Liver (tissue), 8 donors: ENCODE measurements at regions not wholly inside any gene's neighbourhood (a gene's known extent, or its start where the extent isn't known, plus 50 kb on each side); places are given as distances from the start of the nearest gene placed in this dataset.

Source experiments
- DNase-seq: peaks from one replicate; pipeline ENCODE4 v3.0.0-alpha.2; 2017; ENCODE audit warnings: low spot score
- H3K27ac ChIP-seq, 2 donors: one replicate each; pipeline ENCODE4 v1.7.0; 2013; ENCODE audit warnings: inconsistent platforms in 2 of 2, low read length in 2 of 2, control low read depth in 1 of 2, low read depth in 1 of 2, mild to moderate bottlenecking in 1 of 2
- H3K27me3 ChIP-seq, 4 donors: one replicate each; pipeline versions ENCODE4 v1.6.1 to v1.7.0; 2013; ENCODE audit warnings: low read length in 3 of 4, inconsistent platforms in 1 of 4, mild to moderate bottlenecking in 1 of 4, moderate library complexity in 1 of 4; ENCODE audit not compliant: control insufficient read depth in 4 of 4, insufficient read depth in 4 of 4
- H3K36me3 ChIP-seq, 4 donors: one replicate each; pipeline versions ENCODE4 v1.6.1 to v1.7.0; 2013; ENCODE audit warnings: low read length in 3 of 4, mild to moderate bottlenecking in 3 of 4, low read depth in 1 of 4, moderate library complexity in 1 of 4; ENCODE audit not compliant: control insufficient read depth in 4 of 4, insufficient read depth in 3 of 4
- H3K4me1 ChIP-seq, 4 donors: one replicate each; pipeline versions ENCODE4 v1.6.1 to v1.7.0; 2013; ENCODE audit warnings: low read length in 3 of 4, mild to moderate bottlenecking in 3 of 4, moderate library complexity in 1 of 4; ENCODE audit not compliant: control insufficient read depth in 4 of 4, insufficient read depth in 4 of 4
- H3K4me3 ChIP-seq, 3 donors: one replicate each; pipeline versions ENCODE4 v1.6.1 to v1.7.0; 2013; ENCODE audit warnings: low read length in 3 of 3, control low read depth in 1 of 3, low read depth in 1 of 3, mild to moderate bottlenecking in 1 of 3
- H3K9ac ChIP-seq, 2 donors: one replicate each; pipeline ENCODE4 v1.7.0; 2013; ENCODE audit warnings: low read length in 2 of 2, mild to moderate bottlenecking in 2 of 2, moderate library complexity in 2 of 2, control low read depth in 1 of 2, low read depth in 1 of 2
- H3K9me3 ChIP-seq, 4 donors: one replicate each; pipeline versions ENCODE4 v1.6.1 to v1.7.0; 2013; ENCODE audit warnings: low read length in 3 of 4; ENCODE audit not compliant: control insufficient read depth in 4 of 4
- ATF3 ChIP-seq: IDR thresholded peaks from 2 replicates; pipeline ENCODE4 v1.6.1; 2016; ENCODE audit warnings: antibody characterized with exemption
- CTCF ChIP-seq: fragments of 150-350 bp; IDR thresholded peaks from 2 replicates; pipeline ENCODE4 v1.5.1; 2017; ENCODE audit warnings: improper control_type of control experiment, low read depth, low read length; ENCODE audit not compliant: missing input control
- EGR1 ChIP-seq, 2 donors: IDR thresholded peaks; 2 replicates each; pipeline ENCODE4 v1.6.1; 2016 to 2018; ENCODE audit warnings: antibody characterized with exemption in 2 of 2, low read depth in 2 of 2
- FOXA1 ChIP-seq: IDR thresholded peaks from 2 replicates; pipeline ENCODE4 v1.6.1; 2016; ENCODE audit warnings: antibody characterized with exemption
- FOXA2 ChIP-seq: IDR thresholded peaks from 2 replicates; pipeline ENCODE4 v1.6.1; 2016; ENCODE audit warnings: antibody characterized with exemption
- GABPA ChIP-seq, 2 donors: IDR thresholded peaks in 1 of 2; conservative IDR thresholded peaks in 1 of 2; 2 replicates each; pipeline ENCODE4 v1.6.1; 2016; ENCODE audit warnings: antibody characterized with exemption in 2 of 2, mild to moderate bottlenecking in 1 of 2, moderate library complexity in 1 of 2
- HNF4A ChIP-seq, 2 donors: conservative IDR thresholded peaks; 2 replicates each; pipeline ENCODE4 v1.6.1; 2016; ENCODE audit warnings: antibody characterized with exemption in 2 of 2, mild to moderate bottlenecking in 2 of 2
- HNF4G ChIP-seq: IDR thresholded peaks from 2 replicates; pipeline ENCODE4 v1.6.1; 2016; ENCODE audit warnings: antibody characterized with exemption
- MAX ChIP-seq: IDR thresholded peaks from 2 replicates; pipeline ENCODE4 v1.6.1; 2016; ENCODE audit warnings: antibody characterized with exemption
- NR2F2 ChIP-seq: IDR thresholded peaks from 2 replicates; pipeline ENCODE4 v1.6.1; 2016; ENCODE audit warnings: antibody characterized with exemption
- RAD21 ChIP-seq, 2 donors: IDR thresholded peaks; 2 replicates each; pipeline ENCODE4 v1.6.1; 2016; ENCODE audit warnings: antibody characterized with exemption in 2 of 2, mild to moderate bottlenecking in 2 of 2
- RXRA ChIP-seq, 2 donors: IDR thresholded peaks; 2 replicates each; pipeline ENCODE4 v1.6.1; 2017 to 2018; ENCODE audit warnings: antibody characterized with exemption in 2 of 2, mild to moderate bottlenecking in 1 of 2
- SP1 ChIP-seq: IDR thresholded peaks from 2 replicates; pipeline ENCODE4 v1.6.1; 2018; ENCODE audit warnings: antibody characterized with exemption, mild to moderate bottlenecking
- TAF1 ChIP-seq: conservative IDR thresholded peaks from 2 replicates; pipeline ENCODE4 v1.6.1; 2016; ENCODE audit warnings: antibody characterized with exemption, mild to moderate bottlenecking
- YY1 ChIP-seq: IDR thresholded peaks from 2 replicates; pipeline ENCODE4 v1.6.1; 2016; ENCODE audit warnings: antibody characterized with exemption, mild to moderate bottlenecking
- WGBS: extraction: QIAGEN DNeasy Blood & Tissue Kit; methylation state at CpG from one replicate; pipeline ENCODE4 v1.1.7; 2013; 5-methylcytosine and 5-hydroxymethylcytosine counted together
- TF ChIP-seq, protein P1 (sequence below): IDR thresholded peaks from 2 replicates; pipeline ENCODE4 v1.6.1; 2016; ENCODE audit warnings: antibody characterized with exemption, mild to moderate bottlenecking
- donor health status: healthy.
- donor health status: healthy.
- donor health status: healthy.
- donor health status: healthy.
- donor health status: healthy.

DNA sequence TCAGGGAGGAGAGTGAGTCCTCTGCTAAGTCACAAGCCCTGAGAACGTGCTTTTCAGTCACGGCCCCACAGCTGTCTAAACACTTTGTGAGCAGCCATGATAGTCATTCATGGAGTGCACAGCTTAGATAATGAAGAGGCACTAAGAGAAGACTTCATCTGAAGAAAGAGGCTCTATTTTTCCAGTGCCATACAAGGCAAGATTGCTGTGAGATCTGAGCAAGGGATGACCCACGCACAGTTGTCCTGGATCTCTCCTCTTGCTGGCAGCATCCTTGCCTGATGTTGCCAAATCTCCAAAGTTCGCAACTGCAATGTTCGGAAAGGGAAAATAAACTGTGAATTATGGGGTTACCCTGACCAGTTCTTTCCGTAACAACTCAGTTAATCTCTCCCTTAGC lies 418.7 kb downstream of the MEIS1 start:
- 79% methylated on average over 6 of the region's 6 CpGs for WGBS
- DNase-seq, result no peak
- H3K27me3 ChIP-seq, result peaks cover 0 to 2% (median 0%) of the 10 kb centered on the region in 4 donors
- H3K4me3 ChIP-seq, result no peak overlapping the region
- H3K27ac ChIP-seq, result no peak overlapping the region
- no peak overlapping the region for H3K9ac ChIP-seq
- no peaks in the 10 kb centered on the region for H3K9me3 ChIP-seq
- H3K4me1 ChIP-seq, result no peaks in the 10 kb centered on the region
- TF ChIP-seq, protein P1, sequence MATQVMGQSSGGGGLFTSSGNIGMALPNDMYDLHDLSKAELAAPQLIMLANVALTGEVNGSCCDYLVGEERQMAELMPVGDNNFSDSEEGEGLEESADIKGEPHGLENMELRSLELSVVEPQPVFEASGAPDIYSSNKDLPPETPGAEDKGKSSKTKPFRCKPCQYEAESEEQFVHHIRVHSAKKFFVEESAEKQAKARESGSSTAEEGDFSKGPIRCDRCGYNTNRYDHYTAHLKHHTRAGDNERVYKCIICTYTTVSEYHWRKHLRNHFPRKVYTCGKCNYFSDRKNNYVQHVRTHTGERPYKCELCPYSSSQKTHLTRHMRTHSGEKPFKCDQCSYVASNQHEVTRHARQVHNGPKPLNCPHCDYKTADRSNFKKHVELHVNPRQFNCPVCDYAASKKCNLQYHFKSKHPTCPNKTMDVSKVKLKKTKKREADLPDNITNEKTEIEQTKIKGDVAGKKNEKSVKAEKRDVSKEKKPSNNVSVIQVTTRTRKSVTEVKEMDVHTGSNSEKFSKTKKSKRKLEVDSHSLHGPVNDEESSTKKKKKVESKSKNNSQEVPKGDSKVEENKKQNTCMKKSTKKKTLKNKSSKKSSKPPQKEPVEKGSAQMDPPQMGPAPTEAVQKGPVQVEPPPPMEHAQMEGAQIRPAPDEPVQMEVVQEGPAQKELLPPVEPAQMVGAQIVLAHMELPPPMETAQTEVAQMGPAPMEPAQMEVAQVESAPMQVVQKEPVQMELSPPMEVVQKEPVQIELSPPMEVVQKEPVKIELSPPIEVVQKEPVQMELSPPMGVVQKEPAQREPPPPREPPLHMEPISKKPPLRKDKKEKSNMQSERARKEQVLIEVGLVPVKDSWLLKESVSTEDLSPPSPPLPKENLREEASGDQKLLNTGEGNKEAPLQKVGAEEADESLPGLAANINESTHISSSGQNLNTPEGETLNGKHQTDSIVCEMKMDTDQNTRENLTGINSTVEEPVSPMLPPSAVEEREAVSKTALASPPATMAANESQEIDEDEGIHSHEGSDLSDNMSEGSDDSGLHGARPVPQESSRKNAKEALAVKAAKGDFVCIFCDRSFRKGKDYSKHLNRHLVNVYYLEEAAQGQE, result no peak
- TF ChIP-seq CTCF, result no peak
- TF ChIP-seq FOXA2, result no peak
- TF ChIP-seq HNF4A (conservative IDR thresholded peaks at IDR 0.05), result no peak
- TF ChIP-seq GABPA (IDR thresholded peaks at IDR 0.05 in 1 of 2, conservative IDR thresholded peaks at IDR 0.05 in 1 of 2), result no peak
- no peak for TF ChIP-seq HNF4G
- TF ChIP-seq TAF1, result no peak
- TF ChIP-seq ATF3, result no peak
- TF ChIP-seq FOXA1, result no peak
- TF ChIP-seq RXRA (IDR thresholded peaks at IDR 0.05), result no peak
- no peak for TF ChIP-seq YY1
- TF ChIP-seq EGR1 (IDR thresholded peaks at IDR 0.05; ENCODE audit: low read depth in 2 of 2), result no peak
- no peak for TF ChIP-seq MAX
- TF ChIP-seq NR2F2, result no peak
- no peak for TF ChIP-seq SP1
- no peaks in the 10 kb centered on the region for H3K36me3 ChIP-seq

DNA sequence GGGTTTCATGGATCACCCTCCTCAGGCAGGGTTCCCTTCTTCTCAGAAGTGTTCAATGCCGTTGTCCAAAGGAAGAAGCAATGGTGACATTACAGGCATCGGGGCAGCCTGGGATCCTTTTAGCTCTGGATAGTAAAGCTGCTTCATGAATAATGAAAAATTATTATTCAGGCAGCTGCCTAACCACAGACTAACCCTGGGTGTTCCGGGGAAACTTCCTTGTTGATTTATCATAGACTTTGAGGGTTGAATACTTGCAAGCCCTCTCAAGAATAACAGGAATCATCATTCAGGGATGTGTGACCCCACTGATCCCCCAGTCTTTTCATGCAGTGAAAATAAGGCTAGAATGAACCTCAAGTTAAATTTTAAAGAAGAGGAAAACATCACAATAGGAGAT lies 419.4 kb downstream of the MEIS1 start:
- no peak overlapping the region for H3K4me3 ChIP-seq
- WGBS, result 60% methylated on average over 3 of the region's 3 CpGs
- no peak for TF ChIP-seq MAX
- no peak for TF ChIP-seq FOXA1
- TF ChIP-seq SP1, result no peak
- no peak for TF ChIP-seq RAD21 (IDR thresholded peaks at IDR 0.05)
- TF ChIP-seq GABPA (IDR thresholded peaks at IDR 0.05 in 1 of 2, conservative IDR thresholded peaks at IDR 0.05 in 1 of 2), result no peak
- no peaks in the 10 kb centered on the region for H3K9me3 ChIP-seq
- no peaks in the 10 kb centered on the region for H3K36me3 ChIP-seq
- H3K27ac ChIP-seq, result no peak overlapping the region
- no peaks in the 10 kb centered on the region for H3K4me1 ChIP-seq
- no peak for DNase-seq
- no peak overlapping the region for H3K9ac ChIP-seq
- peaks cover 0 to 2% (median 0%) of the 10 kb centered on the region in 4 donors for H3K27me3 ChIP-seq
